Esophagus muscularis mucosa (tissue), 3 donors: ENCODE measurements at regions not wholly inside any gene's neighbourhood (a gene's known extent, or its start where the extent isn't known, plus 50 kb on each side); places are given as distances from the start of the nearest gene placed in this dataset.

ENCODE experiments used
- POLR2A ChIP-seq: fragments of 450-650 bp; IDR thresholded peaks from one replicate; pipeline ENCODE4 v1.6.1; 2017; ENCODE audit warnings: antibody characterized with exemption, moderate library complexity, mild to moderate bottlenecking, low read depth
- POLR2AphosphoS5 ChIP-seq, 2 donors: sonication (generic); formaldehyde crosslinking; IDR thresholded peaks; one replicate each; pipeline ENCODE4 v1.6.1; 2017; ENCODE audit warnings: antibody characterized with exemption in 2 of 2
- TF ChIP-seq, protein P1 (sequence below), 3 experiments: fragments of 200-600 bp in 2 of 3; fragments of 450-650 bp in 1 of 3; sonication (generic) in 2 of 3; IDR thresholded peaks; one replicate each; pipeline ENCODE4 v1.5.1; 2017 to 2019; ENCODE audit warnings: antibody characterized with exemption in 3 of 3, mild to moderate bottlenecking in 2 of 3, moderate library complexity in 1 of 3

DNA sequence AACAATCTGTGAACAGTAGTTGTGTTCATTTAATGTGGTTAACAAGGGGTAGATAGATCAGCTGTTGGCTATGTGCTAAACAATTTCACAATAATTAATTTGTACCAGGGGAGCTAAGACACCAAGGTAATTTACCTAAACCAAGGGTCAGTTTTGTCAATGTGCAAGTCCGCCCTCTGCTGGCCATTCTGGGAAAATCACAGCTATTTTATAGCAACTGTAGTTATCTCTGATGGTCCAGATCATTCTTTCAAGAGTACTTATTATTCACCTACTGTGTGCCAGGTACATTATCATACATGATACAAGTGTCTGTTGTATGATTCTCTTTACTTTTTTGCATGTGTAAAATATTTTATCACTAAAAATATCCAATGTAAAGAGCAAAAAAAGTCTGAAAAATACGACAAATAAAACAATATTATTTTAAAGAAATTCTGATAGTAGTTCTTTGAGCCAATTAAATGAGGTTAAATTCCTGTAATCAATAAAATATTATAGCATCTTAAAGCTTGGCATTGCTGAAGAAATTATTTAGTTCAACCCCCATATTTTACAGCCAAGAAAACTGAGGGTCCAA lies 312.3 kb upstream of the FAM78B start:
- no peak for TF ChIP-seq POLR2AphosphoS5 (IDR thresholded peaks at IDR 0.05)
- TF ChIP-seq, protein P1, sequence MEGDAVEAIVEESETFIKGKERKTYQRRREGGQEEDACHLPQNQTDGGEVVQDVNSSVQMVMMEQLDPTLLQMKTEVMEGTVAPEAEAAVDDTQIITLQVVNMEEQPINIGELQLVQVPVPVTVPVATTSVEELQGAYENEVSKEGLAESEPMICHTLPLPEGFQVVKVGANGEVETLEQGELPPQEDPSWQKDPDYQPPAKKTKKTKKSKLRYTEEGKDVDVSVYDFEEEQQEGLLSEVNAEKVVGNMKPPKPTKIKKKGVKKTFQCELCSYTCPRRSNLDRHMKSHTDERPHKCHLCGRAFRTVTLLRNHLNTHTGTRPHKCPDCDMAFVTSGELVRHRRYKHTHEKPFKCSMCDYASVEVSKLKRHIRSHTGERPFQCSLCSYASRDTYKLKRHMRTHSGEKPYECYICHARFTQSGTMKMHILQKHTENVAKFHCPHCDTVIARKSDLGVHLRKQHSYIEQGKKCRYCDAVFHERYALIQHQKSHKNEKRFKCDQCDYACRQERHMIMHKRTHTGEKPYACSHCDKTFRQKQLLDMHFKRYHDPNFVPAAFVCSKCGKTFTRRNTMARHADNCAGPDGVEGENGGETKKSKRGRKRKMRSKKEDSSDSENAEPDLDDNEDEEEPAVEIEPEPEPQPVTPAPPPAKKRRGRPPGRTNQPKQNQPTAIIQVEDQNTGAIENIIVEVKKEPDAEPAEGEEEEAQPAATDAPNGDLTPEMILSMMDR (IDR thresholded peaks at IDR 0.05): peak; percentile 58 to 79 (median 76)
- no peak for TF ChIP-seq POLR2A
